SH-SY5Y (cell line): ENCODE measurements at regions not wholly inside any gene's neighbourhood (a gene's known extent, or its start where the extent isn't known, plus 50 kb on each side); places are given as distances from the start of the nearest gene placed in this dataset.

ENCODE experiments used
- GATA2 ChIP-seq: IDR thresholded peaks from 2 replicates; pipeline ENCODE4 v1.6.1; 2011; ENCODE audit warnings: mild to moderate bottlenecking, low read depth, low read length
- GATA3 ChIP-seq: IDR thresholded peaks from 2 replicates; pipeline ENCODE4 v1.6.1; 2011; ENCODE audit warnings: low read depth, mild to moderate bottlenecking, low read length, moderate library complexity

- TF ChIP-seq GATA2 (no peak), GATA3 (no peak)
Measured at GRCh38 chr15:29924750-29925149, 102.5 kb upstream of the TJP1 start.
